ENCODE measurements at regions not wholly inside any gene's neighbourhood (a gene's known extent, or its start where the extent isn't known, plus 50 kb on each side); places are given as distances from the start of the nearest gene placed in this dataset.

DNA sequence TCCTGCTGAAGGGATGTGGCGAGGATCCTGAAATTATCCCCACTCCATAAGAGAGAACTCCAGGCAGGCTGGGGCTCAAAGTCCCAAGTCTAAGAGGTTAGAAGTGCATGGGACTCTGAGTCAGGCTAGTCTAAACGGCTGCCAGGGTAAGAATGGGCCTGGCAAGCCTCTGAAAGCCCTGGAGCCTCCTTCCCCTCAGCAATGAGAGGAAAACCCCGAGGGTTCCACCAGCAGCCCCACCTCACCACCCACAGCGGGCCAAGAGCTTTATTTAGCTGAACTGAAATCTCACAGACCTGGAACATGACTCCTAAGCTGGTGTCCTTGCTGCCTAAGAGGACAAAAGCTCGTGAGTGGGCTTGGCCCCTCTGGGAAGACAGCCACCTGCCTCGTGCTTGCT, 135.5 kb downstream of the SEC61B start:
- Histone ChIP-seq H3K4me3 (no peak overlapping the region), H4K20me1 (no peaks in the 10 kb centered on the region; a peak in 1 of 22 replicates), H3K36me3 (no peaks in the 10 kb centered on the region), H3K27me3 (no peaks in the 10 kb centered on the region), H3K9ac (0 out of 22 replicates have a peak overlapping the region, but pooled peaks of 1 of the 11 experiments have one; percentile 43), H3K4me2 (peak overlapping the region in 2 of 11 experiments; percentile 38 to 44; a peak in 3 of 22 replicates), H3K27ac (no peak overlapping the region; a peak in 1 of 22 replicates), H3K9me3 (replicated peaks in 1 of 11) (no peaks in the 10 kb centered on the region), H3K4me1 (peaks cover 0 to 21% (median 0%) of the 10 kb centered on the region in 10 experiments; a peak in 5 of 20 replicates)
- TF ChIP-seq Cebpa-rat (IDR thresholded peaks at IDR 0.05), result no peak

DNA sequence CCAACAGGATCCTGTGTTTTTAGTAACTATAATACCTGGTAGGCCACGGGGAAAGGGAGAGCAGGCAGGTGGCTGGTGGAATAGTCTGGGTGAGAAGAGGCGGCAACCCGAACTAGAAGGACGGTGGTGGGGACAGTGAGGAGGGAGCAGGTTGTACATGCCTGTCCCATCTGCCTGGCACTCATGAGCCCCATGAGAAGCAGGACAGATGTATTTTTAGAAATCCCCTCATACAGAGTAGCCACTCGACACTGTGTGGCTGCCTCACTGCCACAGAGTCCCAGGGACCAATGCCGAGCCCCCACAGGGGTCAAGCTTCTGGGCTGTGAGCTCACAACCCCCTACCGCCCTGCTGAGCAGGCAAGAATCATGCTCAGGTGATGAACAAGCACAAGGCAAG, 136.6 kb downstream of the SEC61B start:
- TF ChIP-seq Cebpa-rat (IDR thresholded peaks at IDR 0.05), result no peak
- Histone ChIP-seq H4K20me1 (no peaks in the 10 kb centered on the region; a peak in 1 of 22 replicates), H3K9me3 (replicated peaks in 1 of 11) (no peaks in the 10 kb centered on the region), H3K27ac (no peak overlapping the region), H3K4me2 (no peak overlapping the region), H3K4me1 (peaks cover 0 to 21% (median 0%) of the 10 kb centered on the region in 10 experiments; a peak in 5 of 20 replicates), H3K36me3 (no peaks in the 10 kb centered on the region), H3K4me3 (no peak overlapping the region), H3K9ac (no peak overlapping the region), H3K27me3 (no peaks in the 10 kb centered on the region)

DNA sequence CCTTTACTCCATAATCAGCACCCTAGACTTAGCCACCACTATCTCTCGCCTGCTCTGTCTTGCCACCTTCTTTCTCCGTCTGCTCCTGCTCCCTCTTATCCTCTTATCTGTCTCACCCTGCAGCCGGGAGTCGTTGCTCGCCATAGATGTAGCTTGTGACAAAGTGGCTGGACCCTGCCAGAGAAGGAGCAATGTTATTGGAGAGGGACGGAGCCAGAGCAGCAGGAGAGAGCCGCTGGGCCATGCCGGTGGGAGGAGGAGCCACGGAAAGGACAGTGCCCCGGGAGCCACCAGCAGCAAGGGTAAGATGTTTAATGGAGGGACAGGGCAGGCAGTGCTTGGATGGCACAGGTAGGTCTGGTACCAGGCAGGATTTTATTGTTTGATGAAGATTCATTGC, 137.3 kb downstream of the SEC61B start:
- Histone ChIP-seq H3K9me3 (replicated peaks in 1 of 11) (no peaks in the 10 kb centered on the region), H3K9ac (no peak overlapping the region), H3K4me1 (peaks cover 0 to 15% (median 0%) of the 10 kb centered on the region in 10 experiments; a peak in 5 of 20 replicates), H3K4me3 (no peak overlapping the region), H3K27me3 (no peaks in the 10 kb centered on the region), H4K20me1 (no peaks in the 10 kb centered on the region; a peak in 1 of 22 replicates), H3K36me3 (no peaks in the 10 kb centered on the region), H3K4me2 (no peak overlapping the region), H3K27ac (no peak overlapping the region)
- TF ChIP-seq Cebpa-rat (IDR thresholded peaks at IDR 0.05), result no peak

DNA sequence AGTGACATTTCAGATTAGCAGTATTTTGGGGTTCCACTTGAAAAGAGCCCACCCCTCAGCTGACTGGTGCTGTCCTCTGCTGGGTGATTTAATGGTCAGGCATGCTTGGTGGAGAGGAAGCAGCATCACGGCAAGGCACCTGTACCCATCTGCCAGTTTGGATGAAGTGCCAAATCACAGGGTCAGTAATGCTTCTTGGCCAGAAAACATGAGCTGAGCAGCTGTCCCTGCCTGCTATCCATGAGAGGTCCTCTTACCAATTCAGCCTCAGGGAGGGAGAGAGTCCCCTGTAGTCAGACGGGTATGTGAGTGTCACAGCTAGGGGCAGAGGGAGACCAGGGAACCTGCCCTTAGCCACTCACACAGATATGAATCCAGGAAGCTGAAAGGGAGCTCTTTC, 137.9 kb downstream of the SEC61B start:
- Histone ChIP-seq H3K36me3 (no peaks in the 10 kb centered on the region), H3K27ac (no peak overlapping the region), H3K9me3 (replicated peaks in 1 of 11) (no peaks in the 10 kb centered on the region), H3K27me3 (no peaks in the 10 kb centered on the region), H4K20me1 (no peaks in the 10 kb centered on the region; a peak in 1 of 22 replicates), H3K9ac (no peak overlapping the region), H3K4me3 (no peak overlapping the region), H3K4me2 (no peak overlapping the region), H3K4me1 (peaks cover 0 to 15% (median 0%) of the 10 kb centered on the region in 10 experiments; a peak in 5 of 20 replicates)
- TF ChIP-seq Cebpa-rat (IDR thresholded peaks at IDR 0.05), result no peak

DNA sequence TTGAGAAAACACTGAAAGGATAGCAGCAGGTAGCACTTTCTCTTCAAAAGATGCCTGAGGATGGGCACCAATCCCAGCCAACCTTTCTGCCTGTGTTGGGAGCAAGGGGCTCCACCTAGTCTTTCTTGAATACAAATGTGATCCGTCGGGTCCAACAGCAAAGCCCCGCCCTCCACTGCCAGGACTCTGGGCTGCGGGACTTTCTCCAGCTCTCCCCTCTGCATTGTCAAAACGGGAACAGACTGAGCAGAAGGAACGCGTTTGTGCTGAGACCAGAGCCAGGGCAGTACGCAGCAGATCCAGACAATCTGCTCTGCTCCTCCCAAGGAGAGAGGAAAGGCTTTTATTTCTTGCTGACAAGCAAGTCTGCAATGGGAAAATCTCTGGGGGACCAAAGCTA, 139.7 kb downstream of the SEC61B start:
- Histone ChIP-seq H3K4me1 (peaks cover 0 to 8% (median 1%) of the 10 kb centered on the region in 10 experiments; a peak in 12 of 20 replicates), H3K27me3 (no peaks in the 10 kb centered on the region), H3K9ac (no peak overlapping the region), H4K20me1 (no peaks in the 10 kb centered on the region; a peak in 1 of 22 replicates), H3K27ac (no peak overlapping the region), H3K4me3 (no peak overlapping the region), H3K4me2 (no peak overlapping the region), H3K9me3 (replicated peaks in 1 of 11) (no peaks in the 10 kb centered on the region), H3K36me3 (no peaks in the 10 kb centered on the region)
- TF ChIP-seq Cebpa-rat (IDR thresholded peaks at IDR 0.05), result no peak

DNA sequence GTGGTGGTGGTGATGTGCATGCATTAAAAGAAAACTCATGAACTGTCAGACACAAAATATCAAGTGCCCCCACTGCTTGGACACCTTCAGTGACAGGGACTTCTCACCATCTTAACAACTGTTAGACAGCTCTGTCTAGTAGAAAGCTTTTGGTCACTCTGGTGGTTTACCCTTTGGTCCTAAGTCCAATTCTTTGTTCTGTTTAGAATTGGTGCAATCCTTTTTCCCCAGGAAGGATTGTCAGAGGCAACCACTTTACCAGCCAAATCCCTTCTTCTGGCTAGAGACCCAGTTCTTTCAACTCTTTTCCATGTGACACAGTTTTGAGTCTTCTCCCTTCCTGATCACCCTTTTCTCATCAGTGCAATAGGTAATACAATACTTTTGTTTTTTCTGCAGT, 140.2 kb downstream of the SEC61B start:
- no peak overlapping the region for H3K4me3 ChIP-seq
- H3K27me3 ChIP-seq, result no peaks in the 10 kb centered on the region
- H3K27ac ChIP-seq, result no peak overlapping the region
- no peaks in the 10 kb centered on the region for H3K36me3 ChIP-seq
- H3K4me1 ChIP-seq, result peaks cover 4 to 9% (median 7%) of the 10 kb centered on the region in 10 experiments; a peak in 19 of 20 replicates
- no peak for TF ChIP-seq Cebpa-rat (IDR thresholded peaks at IDR 0.05)
- no peak overlapping the region for H3K9ac ChIP-seq
- no peak overlapping the region for H3K4me2 ChIP-seq
- no peaks in the 10 kb centered on the region; a peak in 1 of 22 replicates for H4K20me1 ChIP-seq
- H3K9me3 ChIP-seq (replicated peaks in 1 of 11), result no peaks in the 10 kb centered on the region

DNA sequence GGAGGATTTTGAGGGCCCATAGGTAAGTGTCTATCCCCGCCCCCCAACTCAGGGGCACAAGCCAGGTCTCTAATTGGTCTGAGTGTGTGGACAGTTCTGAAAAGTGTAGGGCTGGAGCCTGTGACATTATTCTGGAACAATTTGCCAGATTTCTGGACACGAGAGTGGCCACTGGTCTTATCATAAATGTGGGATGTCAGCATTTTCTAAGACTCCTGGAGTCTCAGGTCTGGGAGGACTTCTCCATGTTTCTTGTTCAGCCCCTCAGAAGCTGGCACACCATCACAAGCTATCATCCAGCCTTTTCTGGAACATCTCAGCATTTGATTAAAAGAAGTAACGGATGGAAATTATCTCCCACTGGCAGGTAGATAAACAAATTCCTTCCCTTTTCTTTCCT, 141.4 kb downstream of the SEC61B start:
- no peaks in the 10 kb centered on the region for H3K36me3 ChIP-seq
- H3K27me3 ChIP-seq, result no peaks in the 10 kb centered on the region
- no peak overlapping the region for H3K4me3 ChIP-seq
- no peak for TF ChIP-seq Cebpa-rat (IDR thresholded peaks at IDR 0.05)
- no peak overlapping the region for H3K4me2 ChIP-seq
- peaks cover 15 to 20% (median 18%) of the 10 kb centered on the region in 10 experiments for H3K4me1 ChIP-seq
- no peaks in the 10 kb centered on the region for H3K9me3 ChIP-seq (replicated peaks in 1 of 11)
- H4K20me1 ChIP-seq, result no peaks in the 10 kb centered on the region; a peak in 1 of 22 replicates
- no peak overlapping the region for H3K9ac ChIP-seq
- H3K27ac ChIP-seq, result no peak overlapping the region

DNA sequence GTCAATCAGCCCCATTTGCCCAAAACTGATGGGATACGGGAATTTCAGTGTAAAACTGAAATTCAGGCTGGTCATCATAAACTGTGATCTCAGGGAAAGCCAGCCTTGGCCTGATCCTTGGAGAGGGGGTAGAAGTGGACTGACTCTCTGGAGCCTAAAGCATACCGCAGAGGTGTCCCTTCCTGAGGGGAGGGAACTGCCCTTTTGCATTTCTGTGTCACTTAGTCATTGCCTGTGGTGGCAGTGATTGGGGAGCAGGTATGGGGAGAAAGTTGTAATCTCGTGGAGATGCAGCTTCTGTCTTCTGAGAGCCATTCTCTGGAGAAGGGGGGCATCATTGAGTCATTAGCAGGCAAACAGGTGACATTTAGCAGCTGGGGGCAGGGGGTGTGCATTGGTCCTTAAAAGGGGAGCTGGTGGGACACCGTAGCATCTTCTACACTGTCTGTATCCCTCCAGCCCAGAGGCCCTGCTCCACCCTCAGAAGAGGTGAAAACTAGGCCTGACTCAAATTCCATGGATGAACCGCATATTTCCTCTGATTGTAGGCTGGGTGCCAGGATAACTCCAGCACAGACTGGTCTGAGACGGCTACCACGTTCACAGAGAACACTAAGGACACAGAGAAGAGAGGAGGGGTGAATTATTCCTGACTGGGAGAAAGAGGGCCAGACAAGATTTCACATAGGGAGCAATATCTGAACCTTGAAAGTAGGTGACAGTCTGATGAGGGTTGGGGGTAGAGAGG, 143.3 kb downstream of the SEC61B start:
- Histone ChIP-seq H3K4me1 (peaks cover 24 to 29% (median 26%) of the 10 kb centered on the region in 10 experiments), H3K27me3 (no peaks in the 10 kb centered on the region), H3K9me3 (replicated peaks in 1 of 11) (no peaks in the 10 kb centered on the region), H3K4me3 (no peak overlapping the region), H3K27ac (no peak overlapping the region), H3K4me2 (no peak overlapping the region), H3K9ac (no peak overlapping the region), H4K20me1 (0 out of 22 replicates have a peak, but pooled peaks cover 0 to 4% (median 0%) of the 10 kb centered on the region in 11 experiments), H3K36me3 (no peaks in the 10 kb centered on the region)
- no peak for TF ChIP-seq Cebpa-rat (IDR thresholded peaks at IDR 0.05)

DNA sequence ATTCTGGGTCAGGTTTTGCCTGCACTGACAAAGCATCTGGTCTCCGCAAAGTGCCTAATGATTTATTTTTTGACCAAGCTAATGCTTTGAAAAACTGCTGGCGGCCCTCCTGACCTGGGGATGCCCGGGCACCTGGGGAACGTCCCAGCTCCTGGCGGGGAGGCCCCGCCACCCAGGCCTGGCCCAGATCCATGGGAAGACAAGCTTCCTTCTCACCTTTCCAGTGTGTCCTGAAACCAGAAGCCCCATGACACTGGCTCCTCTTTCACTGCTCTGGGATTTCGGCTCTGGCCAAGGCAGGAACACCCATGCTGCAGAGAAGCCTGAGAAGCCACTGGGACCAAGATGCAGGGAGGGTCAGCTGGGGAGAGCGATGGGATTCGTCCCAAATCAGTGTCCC, 144.1 kb downstream of the SEC61B start:
- no peak for TF ChIP-seq Cebpa-rat (IDR thresholded peaks at IDR 0.05)
- no peak overlapping the region for H3K27ac ChIP-seq
- no peak overlapping the region for H3K9ac ChIP-seq
- no peaks in the 10 kb centered on the region for H3K27me3 ChIP-seq
- no peaks in the 10 kb centered on the region for H3K9me3 ChIP-seq (replicated peaks in 1 of 11)
- H3K4me3 ChIP-seq, result no peak overlapping the region
- 0 out of 22 replicates have a peak, but pooled peaks cover 0 to 4% (median 0%) of the 10 kb centered on the region in 11 experiments for H4K20me1 ChIP-seq
- no peaks in the 10 kb centered on the region for H3K36me3 ChIP-seq
- no peak overlapping the region for H3K4me2 ChIP-seq
- H3K4me1 ChIP-seq, result peaks cover 24 to 29% (median 26%) of the 10 kb centered on the region in 10 experiments
